ENCODE measurements at regions not wholly inside any gene's neighbourhood (a gene's known extent, or its start where the extent isn't known, plus 50 kb on each side); places are given as distances from the start of the nearest gene placed in this dataset.

- no peak for TF ChIP-seq CTCF (IDR thresholded peaks at IDR 0.05)
- TF ChIP-seq POLR2A (IDR thresholded peaks at IDR 0.05) = no peak
Observed at GRCh38 chr2:228312172-228312571, 130.7 kb upstream of the SPHKAP start.

Data from stomach (tissue), 4 donors.